Naive B cell (primary cell): ENCODE measurements at regions not wholly inside any gene's neighbourhood (a gene's known extent, or its start where the extent isn't known, plus 50 kb on each side); places are given as distances from the start of the nearest gene placed in this dataset.

Source experiments
- ATAC-seq, 2 donors: fragments of 150-1000 bp; cut with Tn5 transposase; 2 replicates each; pipeline ENCODE4 v1.10.0; 2021; ENCODE audit warnings: low read depth in 2 of 2, mild to moderate bottlenecking in 2 of 2, moderate library complexity in 2 of 2
- DNase-seq: peaks from one replicate; pipeline ENCODE4 v3.0.0; 2022
- H3K27ac Mint-ChIP-seq, 6 donors: one replicate each; pipeline ENCODE4 v1.8.0; 2020 to 2022; ENCODE audit warnings: mild to moderate bottlenecking in 6 of 6, mixed read lengths in 6 of 6, moderate library complexity in 5 of 6, inconsistent platforms in 2 of 6
- H3K27me3 Mint-ChIP-seq, 3 donors: one replicate each; pipeline ENCODE4 v1.8.0; 2021 to 2022; ENCODE audit warnings: mixed read lengths in 3 of 3, mild to moderate bottlenecking in 1 of 3
- H3K36me3 Mint-ChIP-seq, 2 donors: one replicate each; pipeline ENCODE4 v1.8.0; 2020 to 2022; ENCODE audit warnings: mixed read lengths in 2 of 2, inconsistent platforms in 1 of 2, mild to moderate bottlenecking in 1 of 2
- H3K4me1 Mint-ChIP-seq, 3 donors: one replicate each; pipeline ENCODE4 v1.8.0; 2020 to 2022; ENCODE audit warnings: mixed read lengths in 3 of 3, inconsistent platforms in 1 of 3, mild to moderate bottlenecking in 1 of 3, moderate library complexity in 1 of 3
- H3K4me3 Mint-ChIP-seq, 8 donors: one replicate each; pipeline ENCODE4 v1.8.0; 2020 to 2022; ENCODE audit warnings: mild to moderate bottlenecking in 8 of 8, mixed read lengths in 8 of 8, moderate library complexity in 8 of 8, inconsistent platforms in 2 of 8
- H3K9me3 Mint-ChIP-seq, 7 donors: one replicate each; pipeline ENCODE4 v1.8.0; 2020 to 2022; ENCODE audit warnings: mixed read lengths in 7 of 7, mild to moderate bottlenecking in 5 of 7, inconsistent platforms in 2 of 7, moderate library complexity in 1 of 7

DNA sequence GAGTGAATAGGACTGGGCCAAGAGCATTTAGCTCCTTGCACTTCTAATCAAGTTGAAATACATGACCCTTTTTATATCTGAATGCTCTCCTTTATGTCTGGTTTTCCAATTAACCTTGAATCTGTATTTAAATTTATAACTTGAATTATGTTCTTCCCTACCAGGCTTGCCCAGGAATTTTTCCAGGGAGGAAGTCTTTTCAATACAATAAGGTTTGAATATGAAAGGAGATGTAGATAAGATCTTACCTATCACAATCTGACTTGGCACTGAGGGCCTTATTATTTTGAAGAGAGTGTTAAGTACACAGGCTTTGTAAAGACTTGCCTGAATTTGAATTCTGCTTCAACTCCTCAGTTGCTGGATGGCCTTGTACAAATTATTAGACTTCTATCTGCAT is 555.7 kb downstream of the PCDH7 start:
- DNase-seq (no peak), ATAC-seq (no peak)
- Mint-ChIP-seq H3K4me1 (no peaks in the 10 kb centered on the region), H3K27me3 (no peaks in the 10 kb centered on the region), H3K27ac (no peak overlapping the region), H3K9me3 (peaks cover 0 to 15% (median 0%) of the 10 kb centered on the region in 7 donors), H3K4me3 (no peak overlapping the region), H3K36me3 (no peaks in the 10 kb centered on the region)

DNA sequence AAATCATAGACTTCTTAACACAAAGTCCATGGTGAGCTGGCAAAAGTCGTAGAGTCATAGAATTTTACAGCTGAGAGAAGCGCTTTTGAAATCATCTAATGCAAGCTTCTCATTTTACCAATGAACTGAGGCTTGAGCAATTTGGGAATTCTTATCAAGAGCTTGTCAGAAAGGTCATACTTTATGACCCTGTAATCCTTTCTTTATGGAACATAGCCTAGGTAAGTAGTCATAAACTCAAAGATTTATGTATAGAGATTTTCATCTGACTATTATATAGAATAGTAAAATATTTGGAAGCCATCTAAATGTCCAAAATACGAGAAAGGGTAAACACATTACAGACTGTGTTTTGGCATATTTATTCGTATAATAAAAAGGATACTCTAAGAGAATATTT is 563.5 kb downstream of the PCDH7 start:
- Mint-ChIP-seq H3K27ac (no peak overlapping the region), H3K27me3 (no peaks in the 10 kb centered on the region), H3K9me3 (peaks cover 0 to 20% (median 2%) of the 10 kb centered on the region in 7 donors), H3K36me3 (no peaks in the 10 kb centered on the region), H3K4me3 (no peak overlapping the region), H3K4me1 (no peaks in the 10 kb centered on the region)
- no peak for DNase-seq
- no peak for ATAC-seq

DNA sequence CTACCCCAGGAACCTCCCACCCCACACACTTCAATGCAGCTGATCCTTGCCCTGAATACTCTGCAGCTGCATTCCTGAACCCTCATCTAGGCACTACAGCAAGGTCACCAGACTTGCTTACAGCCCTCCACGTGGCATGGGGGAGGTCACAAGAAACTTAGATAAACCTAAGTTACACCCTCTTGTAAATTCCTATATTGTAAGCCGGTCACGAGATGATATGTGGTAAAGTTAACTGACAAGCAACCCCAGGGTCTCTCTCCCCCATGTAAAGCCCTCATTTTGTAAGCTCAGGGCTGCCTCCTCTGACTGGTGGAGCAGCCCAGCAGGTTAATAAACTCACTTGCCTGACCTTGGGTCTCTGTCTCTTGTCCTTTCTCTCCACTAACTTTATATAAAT is 570.7 kb downstream of the PCDH7 start:
- H3K4me3 Mint-ChIP-seq, result no peak overlapping the region
- no peaks in the 10 kb centered on the region for H3K27me3 Mint-ChIP-seq
- DNase-seq (no peak), ATAC-seq (no peak)
- H3K9me3 Mint-ChIP-seq, result peaks cover 0 to 11% (median 3%) of the 10 kb centered on the region in 7 donors
- H3K27ac Mint-ChIP-seq, result no peak overlapping the region
- peaks cover 0 to 8% (median 7%) of the 10 kb centered on the region in 3 donors for H3K4me1 Mint-ChIP-seq
- no peaks in the 10 kb centered on the region for H3K36me3 Mint-ChIP-seq

DNA sequence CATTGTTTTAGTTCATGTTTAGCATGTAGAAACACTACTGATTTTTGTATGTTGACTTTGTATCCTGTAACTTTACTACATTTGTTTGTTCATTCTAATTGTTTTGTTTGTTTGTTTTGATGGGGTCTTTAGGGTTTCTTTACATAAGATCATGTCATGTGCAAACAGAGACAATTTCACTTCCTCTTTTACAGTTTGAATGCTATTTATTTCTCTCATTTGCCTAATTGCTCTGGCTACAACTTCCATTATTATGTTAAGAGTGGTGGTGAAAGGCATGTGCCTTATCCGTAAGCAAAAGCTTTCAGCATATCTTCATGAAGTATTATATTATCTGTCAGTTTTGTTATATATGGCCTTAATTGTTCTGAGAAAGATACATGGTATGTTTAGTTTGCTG is 571.1 kb downstream of the PCDH7 start:
- no peaks in the 10 kb centered on the region for H3K36me3 Mint-ChIP-seq

DNA sequence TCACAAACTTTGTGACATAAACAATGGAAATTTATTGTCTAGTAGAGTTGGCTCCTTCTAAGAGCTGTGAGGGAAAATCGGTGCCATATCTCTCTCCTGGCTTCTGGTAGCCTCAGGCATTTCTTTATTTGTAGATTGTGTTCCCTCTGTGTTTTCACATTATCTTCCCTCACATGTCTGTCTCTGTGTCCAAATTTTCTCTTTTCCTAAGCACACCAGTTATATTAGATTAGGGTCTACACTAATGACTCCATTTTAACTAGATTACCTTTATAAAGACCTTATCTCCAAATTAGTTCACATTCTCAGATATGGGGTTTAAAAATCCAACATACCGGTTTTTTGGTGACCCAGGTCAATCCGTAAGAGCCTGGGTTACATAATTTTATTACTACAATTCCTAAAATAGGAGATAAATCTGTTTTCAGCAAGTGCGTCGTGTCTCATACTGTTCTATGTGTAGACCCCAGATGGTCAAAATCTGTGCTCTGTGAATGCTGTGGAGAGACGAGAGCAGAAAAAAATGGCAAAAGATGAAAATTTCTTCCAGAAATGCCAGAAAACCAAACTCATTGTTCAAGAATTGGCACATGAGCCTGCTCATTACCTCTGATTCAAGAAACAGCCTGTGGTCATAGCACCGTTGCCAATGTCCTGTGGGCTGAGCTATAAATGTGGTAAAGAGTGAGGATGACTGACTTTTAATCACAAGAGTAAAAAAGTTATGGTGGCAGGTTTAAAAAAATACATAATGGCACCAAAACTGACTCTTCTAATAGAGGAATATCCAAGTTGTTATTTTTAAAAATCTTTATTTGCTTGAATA is 574.7 kb downstream of the PCDH7 start:
- ATAC-seq (no peak), DNase-seq (no peak)
- no peaks in the 10 kb centered on the region for H3K27me3 Mint-ChIP-seq
- no peaks in the 10 kb centered on the region for H3K36me3 Mint-ChIP-seq
- no peak overlapping the region for H3K4me3 Mint-ChIP-seq
- peaks cover 0 to 8% (median 7%) of the 10 kb centered on the region in 3 donors for H3K4me1 Mint-ChIP-seq
- H3K9me3 Mint-ChIP-seq, result peaks cover 0 to 11% (median 4%) of the 10 kb centered on the region in 7 donors
- H3K27ac Mint-ChIP-seq, result no peak overlapping the region

More for the DNA sequence above, 571.1 kb downstream of the PCDH7 start:
- Mint-ChIP-seq H3K27me3 (no peaks in the 10 kb centered on the region), H3K4me1 (peaks cover 0 to 8% (median 7%) of the 10 kb centered on the region in 3 donors), H3K27ac (no peak overlapping the region), H3K9me3 (peaks cover 1 to 11% (median 3%) of the 10 kb centered on the region in 7 donors), H3K4me3 (no peak overlapping the region)
- no peak for ATAC-seq
- DNase-seq, result no peak

DNA sequence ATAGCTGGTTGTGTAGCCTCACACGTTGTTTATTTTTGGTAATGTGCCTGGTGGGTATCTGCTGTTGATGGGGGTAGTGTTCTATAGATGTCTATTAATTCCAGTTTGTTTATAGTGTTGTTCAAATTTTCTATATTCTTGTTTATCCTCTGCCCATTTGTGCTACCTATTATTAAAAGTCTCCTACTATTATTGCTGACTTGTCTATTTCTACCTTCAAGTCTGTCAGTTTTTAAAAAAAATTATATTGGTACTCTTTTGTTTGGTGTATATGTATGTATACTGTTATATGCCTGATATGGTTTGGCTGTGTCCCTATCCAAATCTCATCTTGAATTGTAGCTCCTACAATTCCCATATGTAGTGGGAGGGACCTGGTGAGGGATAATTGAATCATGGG is 578.6 kb downstream of the PCDH7 start:
- Mint-ChIP-seq H3K27me3 (no peaks in the 10 kb centered on the region), H3K9me3 (peaks cover 0 to 5% (median 0%) of the 10 kb centered on the region in 7 donors), H3K4me3 (no peak overlapping the region), H3K36me3 (no peaks in the 10 kb centered on the region), H3K4me1 (no peaks in the 10 kb centered on the region), H3K27ac (no peak overlapping the region)
- DNase-seq (no peak), ATAC-seq (no peak)

DNA sequence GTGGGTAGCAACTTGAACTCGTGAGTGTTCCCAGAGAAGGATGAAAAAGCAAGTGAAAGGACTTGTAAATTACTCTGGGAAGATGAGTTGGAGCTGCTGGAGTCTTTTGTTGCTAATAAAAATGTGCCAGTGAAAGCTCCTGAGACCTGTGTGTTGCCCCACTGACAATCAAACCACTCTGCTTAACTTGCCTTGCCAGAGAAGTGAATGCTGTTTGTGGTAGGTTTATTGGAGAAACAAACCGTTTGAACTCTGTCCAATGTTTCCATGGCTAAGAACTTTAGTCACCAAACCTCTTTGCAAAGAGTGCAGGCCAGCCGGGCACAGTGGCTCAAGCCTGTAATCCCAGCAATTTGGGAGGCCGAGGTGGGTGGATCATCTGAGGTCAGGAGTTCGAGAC is 586.9 kb downstream of the PCDH7 start:
- no peak for ATAC-seq
- H3K27me3 Mint-ChIP-seq, result no peaks in the 10 kb centered on the region
- H3K4me3 Mint-ChIP-seq, result no peak overlapping the region
- no peaks in the 10 kb centered on the region for H3K36me3 Mint-ChIP-seq
- no peak for DNase-seq
- no peak overlapping the region for H3K27ac Mint-ChIP-seq
- no peaks in the 10 kb centered on the region for H3K4me1 Mint-ChIP-seq
- H3K9me3 Mint-ChIP-seq, result peaks cover 0 to 8% (median 2%) of the 10 kb centered on the region in 7 donors

DNA sequence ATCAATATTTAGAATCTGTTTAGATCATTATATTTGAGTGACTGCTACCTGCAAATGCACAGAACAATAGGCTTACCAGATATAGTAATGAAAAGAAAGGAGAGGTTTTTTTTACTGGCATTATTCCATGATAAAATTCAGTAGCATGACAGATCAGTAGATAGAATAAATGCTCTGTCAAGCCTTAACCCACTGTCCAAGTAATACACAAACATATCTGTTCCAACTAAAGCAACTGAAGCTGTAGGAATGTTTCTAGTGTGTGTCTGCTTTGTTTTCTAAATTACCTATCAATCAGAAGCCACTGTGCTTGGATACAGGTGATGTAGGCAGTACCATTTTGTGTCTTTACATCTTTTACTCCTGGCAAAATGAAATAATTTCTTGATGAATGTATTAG is 604.6 kb downstream of the PCDH7 start:
- no peak overlapping the region for H3K4me3 Mint-ChIP-seq
- H3K27ac Mint-ChIP-seq, result no peak overlapping the region
- H3K9me3 Mint-ChIP-seq, result peaks cover 0 to 8% (median 3%) of the 10 kb centered on the region in 7 donors
- H3K4me1 Mint-ChIP-seq, result no peaks in the 10 kb centered on the region
- no peaks in the 10 kb centered on the region for H3K36me3 Mint-ChIP-seq
- no peaks in the 10 kb centered on the region for H3K27me3 Mint-ChIP-seq
- no peak for ATAC-seq
- DNase-seq, result no peak

GRCh38 chr4:31325300-31325699 is 605.1 kb downstream of the PCDH7 start:
- H3K36me3 Mint-ChIP-seq, result no peaks in the 10 kb centered on the region
- no peak for DNase-seq
- no peaks in the 10 kb centered on the region for H3K27me3 Mint-ChIP-seq
- no peak overlapping the region for H3K27ac Mint-ChIP-seq
- H3K4me3 Mint-ChIP-seq, result no peak overlapping the region
- H3K9me3 Mint-ChIP-seq, result peaks cover 0 to 8% (median 3%) of the 10 kb centered on the region in 7 donors
- no peak for ATAC-seq
- H3K4me1 Mint-ChIP-seq, result no peaks in the 10 kb centered on the region

DNA sequence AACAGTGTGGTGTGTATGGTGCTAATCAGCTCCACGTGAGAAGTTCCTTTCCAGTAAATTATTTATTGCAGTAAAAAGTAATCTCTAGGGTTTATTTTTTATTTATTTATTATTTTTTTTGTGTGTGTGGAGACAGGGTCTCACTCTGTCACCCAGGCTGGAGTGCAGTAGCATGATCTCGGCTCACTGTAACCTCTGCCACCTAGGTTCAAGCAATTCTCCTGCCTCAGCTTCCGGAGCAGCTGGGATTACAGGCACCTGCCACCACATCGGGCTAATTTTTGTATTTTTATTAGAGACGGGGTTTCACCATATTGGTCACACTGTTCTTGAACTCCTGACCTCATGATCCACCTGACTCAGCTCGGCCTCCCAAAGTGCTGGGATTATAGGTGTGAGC is 606.9 kb downstream of the PCDH7 start:
- peaks cover 0 to 6% (median 3%) of the 10 kb centered on the region in 7 donors for H3K9me3 Mint-ChIP-seq

GRCh38 chr4:31328932-31329331 is 608.8 kb downstream of the PCDH7 start:
- ATAC-seq (no peak), DNase-seq (no peak)
- H3K36me3 Mint-ChIP-seq, result no peaks in the 10 kb centered on the region
- H3K4me3 Mint-ChIP-seq, result no peak overlapping the region
- H3K9me3 Mint-ChIP-seq, result peaks cover 0 to 4% (median 3%) of the 10 kb centered on the region in 7 donors
- H3K27ac Mint-ChIP-seq, result no peak overlapping the region
- H3K27me3 Mint-ChIP-seq, result no peaks in the 10 kb centered on the region
- no peaks in the 10 kb centered on the region for H3K4me1 Mint-ChIP-seq

More for the DNA sequence above, 606.9 kb downstream of the PCDH7 start:
- Mint-ChIP-seq H3K27ac (no peak overlapping the region), H3K4me1 (no peaks in the 10 kb centered on the region), H3K4me3 (no peak overlapping the region), H3K36me3 (no peaks in the 10 kb centered on the region), H3K27me3 (no peaks in the 10 kb centered on the region)
- no peak for ATAC-seq
- DNase-seq, result no peak

GRCh38 chr4:31334086-31334910 is 614.1 kb downstream of the PCDH7 start:
- Mint-ChIP-seq H3K4me1 (no peaks in the 10 kb centered on the region), H3K27ac (no peak overlapping the region)

GRCh38 chr4:31338000-31338399 is 617.8 kb downstream of the PCDH7 start:
- Mint-ChIP-seq H3K4me3 (no peak overlapping the region), H3K27ac (no peak overlapping the region), H3K36me3 (peaks cover 0 to 16% of the 10 kb centered on the region in 2 donors), H3K27me3 (no peaks in the 10 kb centered on the region), H3K4me1 (no peaks in the 10 kb centered on the region), H3K9me3 (peaks cover 3 to 26% (median 10%) of the 10 kb centered on the region in 7 donors)
- DNase-seq (no peak), ATAC-seq (no peak)

More at GRCh38 chr4:31334086-31334910, 614.1 kb downstream of the PCDH7 start:
- H3K36me3 Mint-ChIP-seq, result no peaks in the 10 kb centered on the region
- H3K9me3 Mint-ChIP-seq, result peaks cover 0 to 3% (median 0%) of the 10 kb centered on the region in 7 donors
- ATAC-seq, result no peak
- H3K4me3 Mint-ChIP-seq, result no peak overlapping the region
- no peaks in the 10 kb centered on the region for H3K27me3 Mint-ChIP-seq
- no peak for DNase-seq
